ENCODE measurements at regions not wholly inside any gene's neighbourhood (a gene's known extent, or its start where the extent isn't known, plus 50 kb on each side); places are given as distances from the start of the nearest gene placed in this dataset.
"Not testable (repeated sequence)": the region's sequence is repeated elsewhere in the genome, so short reads cannot be mapped to it uniquely, and the experiment has no call there.

DNA sequence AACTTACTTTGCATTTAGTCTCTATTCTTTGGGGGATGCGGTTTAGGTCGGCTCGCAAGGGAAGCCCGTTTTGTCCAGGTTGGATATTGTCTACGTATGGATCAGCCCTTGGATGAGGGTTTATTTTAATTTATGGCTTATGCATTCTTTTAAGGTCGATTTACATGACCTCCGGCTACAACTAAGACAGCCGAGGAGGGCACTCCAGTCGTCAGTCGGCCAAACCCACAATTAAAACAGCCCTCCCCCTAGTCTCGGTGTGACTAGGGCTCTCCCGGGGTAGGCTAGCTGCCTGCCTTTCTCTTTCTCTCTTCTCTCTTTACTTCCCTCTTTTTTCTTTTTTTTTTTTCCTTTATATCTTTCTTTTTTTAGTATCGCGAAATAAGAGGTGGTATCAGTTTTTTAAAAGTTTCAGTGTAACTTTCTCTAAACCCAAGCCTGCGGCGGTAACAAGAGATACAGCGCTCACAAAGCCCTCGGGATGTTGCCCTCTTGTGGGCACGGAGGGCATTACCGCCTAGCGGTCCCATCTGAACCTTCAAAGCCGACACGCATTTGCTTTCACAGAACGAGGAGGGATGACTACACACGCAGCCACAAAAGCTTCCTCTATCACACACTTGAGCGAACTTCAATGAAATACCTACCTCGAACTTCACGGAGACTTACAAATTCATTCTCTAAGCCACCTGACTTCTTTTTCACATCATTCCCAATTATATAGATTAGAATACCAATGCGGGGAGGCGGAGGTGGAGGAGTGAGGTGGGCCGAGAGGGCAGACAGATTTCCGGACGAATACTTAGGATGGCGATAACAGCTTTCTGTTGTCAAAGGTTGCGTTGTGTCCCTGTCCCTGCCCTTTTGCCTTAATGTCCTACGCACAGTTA, 132.3 kb upstream of the C11orf58 start:
- peak; percentile 92 for DNase-seq (ENCODE audit: low read depth)

DNA sequence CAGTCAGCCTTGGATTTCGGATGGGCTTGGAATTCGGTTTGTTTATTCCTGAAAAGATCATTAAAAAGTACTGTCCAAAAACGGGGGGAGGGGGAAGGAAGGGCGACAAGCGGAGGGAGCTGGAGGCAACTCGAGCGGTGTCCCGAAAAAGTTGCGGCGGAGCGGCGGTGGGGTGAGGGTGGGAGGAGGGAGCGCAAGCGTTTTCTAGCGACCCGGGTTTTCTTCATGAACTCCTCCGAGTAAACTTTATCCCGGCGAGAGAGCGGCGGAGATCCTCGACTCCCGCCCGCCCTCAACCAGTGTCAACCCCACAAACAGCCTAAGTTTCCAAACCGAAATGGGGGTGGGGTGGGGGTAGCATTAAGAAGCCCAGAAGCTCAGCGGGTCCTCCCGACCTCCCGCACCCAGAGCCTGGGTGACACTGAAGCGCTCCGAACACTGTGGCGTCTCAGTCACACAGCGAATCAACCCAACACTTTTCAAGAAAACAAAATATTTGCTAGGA, 133.0 kb upstream of the C11orf58 start:
- DNase-seq (ENCODE audit: low read depth), result peak; percentile 33

DNA sequence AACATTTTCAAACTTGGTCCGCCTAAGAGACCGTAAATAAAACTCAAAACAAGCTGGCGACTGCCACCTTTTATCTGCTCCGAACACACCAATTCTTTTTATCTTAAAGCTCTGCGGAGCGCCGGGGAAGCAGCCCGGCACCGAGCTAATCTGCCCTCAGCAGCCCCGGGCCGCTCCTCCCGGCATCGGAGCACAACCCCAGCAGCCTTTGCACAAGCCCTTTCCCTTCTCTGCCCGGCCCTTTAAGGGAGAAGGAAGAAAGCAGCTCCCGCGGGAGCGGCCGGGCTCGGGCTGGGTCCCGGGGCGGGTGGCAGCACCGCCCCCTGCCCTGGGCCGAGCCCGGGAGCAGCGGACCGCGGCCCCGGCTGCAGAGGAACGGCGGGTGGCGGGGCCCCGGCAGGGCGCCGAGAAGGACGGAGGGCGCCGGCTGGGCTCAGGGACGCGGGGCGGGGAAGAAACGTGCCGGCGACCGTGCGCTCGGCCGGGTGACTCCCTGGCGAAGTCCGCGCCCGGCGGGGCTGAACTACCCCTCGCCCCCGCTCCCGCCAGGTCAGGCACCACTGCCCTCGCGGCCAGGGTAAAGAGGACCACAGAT, 133.6 kb upstream of the C11orf58 start:
- DNase-seq (ENCODE audit: low read depth), result peak; percentile 30

DNA sequence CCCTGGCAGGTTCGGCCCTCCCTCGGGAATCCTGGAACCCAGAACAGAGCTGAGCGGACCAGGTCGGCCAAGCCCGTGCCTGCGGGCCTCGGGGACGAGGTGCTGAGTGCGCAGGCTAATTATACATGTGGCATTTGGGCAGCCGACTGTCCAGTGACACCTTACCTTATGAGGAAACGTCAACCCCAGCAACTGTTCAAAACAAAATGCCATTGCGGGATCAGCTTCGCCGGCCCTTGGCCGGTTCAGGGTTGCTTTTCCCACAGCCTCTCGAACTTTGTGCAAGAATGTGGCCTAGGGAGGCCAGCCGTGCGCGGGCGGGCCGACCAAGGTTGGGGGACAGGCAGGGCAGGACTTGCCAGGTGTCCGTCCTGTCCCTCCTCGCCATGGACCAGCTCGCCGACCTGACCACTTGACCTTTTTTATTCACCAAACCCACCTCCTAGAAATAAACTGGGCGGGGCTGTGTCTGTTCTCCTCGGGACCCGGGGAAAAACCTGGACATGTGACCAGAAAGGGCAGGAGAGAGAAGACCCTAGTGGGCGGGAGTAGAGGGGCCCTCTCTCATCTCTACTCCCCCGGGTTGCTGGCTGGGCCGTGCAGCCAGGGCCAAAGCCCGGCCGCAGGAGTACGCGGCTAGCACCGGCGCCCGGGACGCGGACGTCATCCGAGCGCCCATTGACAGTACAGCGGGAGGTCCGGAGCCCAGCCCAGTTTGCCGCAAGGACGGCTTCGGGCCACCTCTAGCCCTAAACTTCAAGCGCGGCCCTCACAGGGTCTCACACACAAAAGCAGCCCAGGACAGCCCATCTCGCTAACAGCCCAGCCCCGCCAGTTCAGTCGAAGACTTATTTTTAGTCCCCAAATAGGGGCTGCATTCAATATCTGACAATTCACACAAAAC, 134.3 kb upstream of the C11orf58 start:
- DNase-seq (ENCODE audit: low read depth), result no peak

DNA sequence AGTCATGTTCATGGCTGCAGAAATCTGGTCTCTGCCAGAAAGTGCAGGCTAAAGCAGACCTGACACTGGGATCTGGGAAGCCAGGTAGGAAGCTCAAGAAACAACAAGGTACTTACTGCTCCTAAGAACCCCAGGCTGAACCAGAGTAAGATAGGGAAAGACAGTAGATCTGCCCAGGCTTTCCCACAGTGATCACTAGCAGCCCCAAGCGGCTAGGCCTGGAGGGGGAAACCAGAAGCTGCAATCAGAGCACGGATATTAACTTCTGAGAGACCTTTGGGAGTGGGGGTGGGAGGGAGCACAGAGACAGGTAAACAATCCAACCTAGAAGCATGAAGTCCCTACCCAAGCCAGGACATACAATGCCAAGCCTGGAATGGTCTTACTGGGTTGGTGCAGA, 135.2 kb upstream of the C11orf58 start:
- no peak for DNase-seq (ENCODE audit: low read depth)

DNA sequence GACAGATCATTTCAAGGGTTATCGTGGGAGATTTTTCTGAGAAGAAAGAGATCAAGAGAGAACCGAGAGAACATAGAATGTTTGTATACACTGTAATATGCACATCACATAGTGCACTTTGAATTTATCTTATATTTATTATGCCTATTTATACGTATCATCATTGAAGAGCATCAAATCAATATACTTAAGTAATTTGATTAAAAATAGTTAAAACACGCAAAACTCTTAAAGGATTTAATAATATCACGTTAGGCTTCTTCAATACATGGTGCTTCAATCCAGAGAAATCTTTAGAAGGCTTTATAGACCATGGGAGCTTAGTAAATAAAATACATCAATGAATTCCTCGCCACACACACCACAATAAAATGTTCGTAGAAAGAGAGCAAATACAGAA, 139.5 kb upstream of the C11orf58 start:
- no peak for DNase-seq (ENCODE audit: low read depth)

DNA sequence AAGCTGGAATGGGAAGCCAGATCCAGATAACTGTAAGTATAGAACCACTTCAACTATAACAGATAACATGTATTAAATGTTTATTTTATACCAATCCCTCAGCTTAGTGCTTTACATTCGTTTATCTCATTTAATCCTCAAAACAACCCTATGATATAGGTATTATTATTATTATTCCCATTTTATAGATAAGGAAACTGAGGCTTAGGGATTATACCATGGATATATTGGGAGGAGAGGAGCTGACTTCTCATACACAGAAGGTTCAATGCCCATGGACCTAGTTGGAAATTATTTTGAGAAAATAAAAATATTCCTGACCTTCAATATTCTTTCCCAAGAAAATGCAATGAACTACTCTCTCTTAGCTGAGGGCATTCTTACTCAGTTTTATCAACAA, 140.4 kb upstream of the C11orf58 start:
- DNase-seq (ENCODE audit: low read depth), result no peak

DNA sequence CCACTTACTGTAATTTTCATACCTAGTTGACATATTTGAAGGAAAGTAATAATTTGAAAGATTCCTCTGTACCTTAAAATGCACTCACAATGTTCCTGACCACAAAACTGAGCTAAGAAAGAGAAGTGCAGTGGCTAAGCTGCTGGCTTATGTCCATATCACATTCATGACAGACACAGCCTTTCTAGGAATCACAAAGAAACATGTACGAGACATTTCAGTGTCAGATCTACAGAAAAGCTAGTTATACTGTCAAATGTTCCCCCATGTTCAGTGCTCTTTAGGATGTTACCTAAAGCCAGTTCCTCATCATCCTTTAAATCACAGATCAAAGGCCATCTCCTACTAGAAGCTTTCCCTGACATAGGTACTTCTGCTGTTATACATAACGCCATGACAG, 142.2 kb upstream of the C11orf58 start:
- DNase-seq (ENCODE audit: low read depth), result no peak

DNA sequence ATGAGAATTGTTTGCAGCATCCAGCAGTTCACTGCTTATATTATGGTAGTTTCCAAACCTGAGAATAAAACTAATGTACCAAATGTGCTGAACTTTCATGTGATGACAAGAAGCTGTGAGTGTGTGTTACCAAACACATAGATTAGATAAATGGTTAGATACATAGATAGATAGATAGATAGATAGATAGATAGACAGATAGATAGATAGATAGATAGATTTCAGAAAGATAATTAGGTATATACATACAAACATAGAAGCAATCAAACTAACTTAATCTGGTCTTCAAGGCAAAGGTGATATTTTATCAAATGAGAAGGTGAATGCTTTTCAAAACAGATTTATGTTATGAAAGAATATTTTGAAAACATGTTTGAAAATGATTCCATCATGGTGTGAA, 147.3 kb upstream of the C11orf58 start:
- no peak for DNase-seq (ENCODE audit: low read depth)

DNA sequence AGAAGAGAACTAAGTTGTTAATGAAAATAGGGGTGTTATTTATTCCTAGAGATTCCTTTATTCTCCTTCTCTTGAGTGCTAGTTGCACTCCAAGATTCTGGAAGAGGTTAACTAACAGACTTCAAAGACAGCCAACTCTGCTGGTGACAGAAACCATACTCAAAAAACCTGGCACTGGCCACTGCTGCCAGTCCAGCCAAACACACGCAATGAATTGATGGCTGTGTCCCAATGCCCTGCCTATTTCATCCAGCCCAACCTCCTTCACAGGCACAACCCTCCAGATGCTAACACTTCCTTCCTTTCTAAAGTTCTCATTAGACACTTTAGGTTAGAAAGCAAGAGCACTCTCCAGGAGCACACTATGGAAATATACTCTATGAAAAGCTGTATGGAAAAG, 150.8 kb upstream of the C11orf58 start:
- no peak for DNase-seq (ENCODE audit: low read depth)

DNA sequence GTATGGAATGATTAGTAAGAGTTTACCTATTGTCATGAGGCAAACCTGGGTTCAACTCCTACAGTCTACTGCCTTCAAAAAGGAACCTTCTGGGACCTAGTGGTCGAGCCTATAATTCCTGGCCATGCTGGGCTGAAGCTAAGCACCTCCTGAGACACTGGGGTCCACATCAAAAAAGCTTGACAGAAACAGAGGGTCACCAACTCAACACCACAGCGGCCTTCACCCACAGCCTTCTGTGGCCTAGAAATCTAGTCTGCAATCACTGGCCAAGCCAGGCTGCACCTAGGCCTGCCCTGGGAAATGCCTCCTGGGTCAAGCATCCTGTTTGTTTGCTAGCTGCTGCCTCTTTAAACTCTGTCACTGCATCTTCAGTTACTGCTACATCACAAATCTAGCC, 153.9 kb upstream of the C11orf58 start:
- no peak for DNase-seq (ENCODE audit: low read depth)

DNA sequence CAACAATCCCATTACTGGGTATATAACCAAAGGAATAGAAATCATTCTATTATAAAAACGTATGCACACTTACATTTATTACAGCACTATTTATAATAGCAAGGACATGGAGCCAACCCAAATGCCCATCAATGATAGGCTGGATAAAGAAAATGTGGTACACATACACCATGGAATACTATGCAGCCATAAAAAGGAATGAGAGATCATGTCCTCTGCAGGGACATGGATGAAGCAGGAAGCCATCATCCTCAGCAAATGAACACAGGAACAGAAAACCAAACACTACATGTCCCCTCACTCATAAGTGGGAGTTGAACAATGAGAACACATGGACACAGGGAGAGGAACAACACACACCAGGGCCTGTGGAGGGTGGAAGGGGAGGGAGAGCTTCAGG, 157.4 kb upstream of the C11orf58 start:
- DNase-seq (ENCODE audit: low read depth), result not testable (repeated sequence)

DNA sequence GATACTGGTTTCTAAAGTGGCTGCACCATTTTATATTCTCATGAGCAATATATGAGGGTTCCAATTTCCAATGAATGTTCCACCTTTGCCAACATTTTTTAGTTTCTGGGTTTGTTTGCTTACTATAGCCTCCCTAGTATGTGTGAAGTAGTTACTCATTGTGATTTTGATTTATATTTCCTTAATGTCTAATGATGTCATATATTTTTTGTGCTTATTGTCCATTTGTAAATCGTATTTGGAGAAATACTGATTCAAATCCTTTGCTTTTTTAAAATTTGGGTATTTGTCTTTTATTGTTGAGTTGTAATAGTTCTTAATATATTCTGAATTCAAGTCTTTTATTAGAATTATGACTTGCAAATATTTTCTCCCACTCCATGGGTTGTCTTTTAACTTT, 161.0 kb upstream of the C11orf58 start:
- no peak for DNase-seq (ENCODE audit: low read depth)

DNA sequence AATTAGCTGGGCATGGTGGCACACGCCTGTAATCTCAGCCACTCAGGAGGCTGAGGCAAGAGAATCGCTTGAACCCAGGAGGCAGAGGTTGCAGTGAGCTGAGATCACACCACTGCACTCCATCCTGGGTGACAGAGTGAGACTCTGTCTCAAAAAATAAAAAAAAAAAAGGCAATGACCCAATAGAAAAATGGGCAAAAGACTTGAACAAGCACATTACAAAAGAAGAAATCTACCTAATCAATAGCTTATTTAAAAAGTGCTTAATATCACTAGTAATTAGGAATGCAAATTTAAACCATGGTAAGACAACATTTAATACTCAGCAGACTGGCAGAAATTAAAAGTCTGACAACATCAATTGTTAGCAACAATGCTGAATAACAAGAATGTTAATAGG, 163.6 kb upstream of the C11orf58 start:
- not testable (repeated sequence) for DNase-seq (ENCODE audit: low read depth)

DNA sequence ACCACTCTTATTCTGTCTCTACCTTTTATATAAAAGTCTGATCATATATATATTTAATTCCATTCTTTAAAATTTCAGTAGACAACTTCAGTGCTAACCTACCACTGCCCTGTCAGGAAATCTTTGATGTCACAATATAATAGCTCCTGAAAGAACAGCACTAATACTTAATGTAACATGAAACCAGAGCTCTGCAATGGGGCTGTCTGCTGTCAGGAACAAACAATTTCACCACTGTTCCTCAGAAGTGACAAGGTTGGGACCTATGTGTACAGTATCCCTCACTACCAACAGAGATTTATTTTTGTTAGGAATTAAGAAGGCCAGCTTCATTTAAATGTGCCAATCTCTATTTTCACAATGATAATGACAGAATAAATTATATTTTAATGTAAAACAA, 165.5 kb upstream of the C11orf58 start:
- no peak for DNase-seq (ENCODE audit: low read depth)

DNA sequence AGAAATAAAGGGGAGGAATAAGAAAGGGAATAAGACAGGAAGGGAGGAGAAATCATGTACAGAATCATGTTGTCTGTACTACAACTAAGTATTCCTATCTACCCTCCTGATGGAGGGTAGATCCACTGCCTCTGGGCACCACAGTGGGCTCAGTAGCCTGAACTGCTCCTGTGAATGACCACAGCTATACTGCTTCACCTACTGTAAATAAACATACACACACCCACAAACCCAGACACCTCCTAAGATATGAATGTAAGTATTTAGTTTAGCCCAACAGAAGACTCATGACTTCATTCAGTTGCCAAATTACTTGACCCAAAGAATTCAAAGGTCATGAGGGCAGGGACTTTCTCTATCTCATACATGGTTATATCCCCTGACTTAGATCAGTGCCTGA, 177.3 kb upstream of the C11orf58 start:
- DNase-seq (ENCODE audit: low read depth), result peak; percentile 20

DNA sequence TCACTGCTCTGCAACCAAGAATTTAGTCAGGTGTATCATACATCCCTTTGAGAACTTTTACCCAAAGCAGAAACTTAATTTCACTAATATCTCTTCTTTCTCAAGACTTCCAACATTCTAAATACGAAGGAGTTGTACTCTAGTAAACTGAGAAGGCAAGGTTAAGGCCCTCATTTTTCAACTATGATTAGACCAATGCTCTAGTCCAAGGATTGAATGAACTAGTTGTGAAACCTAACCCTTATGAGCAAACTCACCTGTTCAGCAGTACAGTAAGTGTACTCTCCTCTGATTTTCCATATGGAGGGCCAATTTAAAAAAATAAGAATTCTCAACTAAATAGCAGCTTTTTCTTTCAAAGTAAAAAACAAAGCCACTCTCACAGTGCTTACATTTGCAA, 180.0 kb upstream of the C11orf58 start:
- no peak for DNase-seq (ENCODE audit: low read depth)

DNA sequence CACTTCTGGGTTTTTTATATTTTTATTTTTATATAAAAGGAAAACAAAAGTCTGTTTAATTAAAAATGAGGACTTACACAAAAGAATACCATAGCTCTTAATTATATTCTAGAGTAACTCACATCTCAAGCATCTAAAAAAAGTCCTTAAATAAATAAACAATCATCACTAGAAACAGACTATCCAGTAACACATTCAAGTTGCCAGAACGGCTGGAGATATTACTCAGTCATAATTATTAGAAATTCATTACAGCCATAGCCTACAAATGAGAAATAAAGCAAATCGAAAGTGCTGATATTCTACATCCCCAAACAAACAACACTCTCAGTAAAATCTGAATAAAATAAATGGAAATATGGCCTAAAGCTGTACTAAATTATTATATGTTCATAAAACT, 182.5 kb upstream of the C11orf58 start:
- no peak for DNase-seq (ENCODE audit: low read depth)

DNA sequence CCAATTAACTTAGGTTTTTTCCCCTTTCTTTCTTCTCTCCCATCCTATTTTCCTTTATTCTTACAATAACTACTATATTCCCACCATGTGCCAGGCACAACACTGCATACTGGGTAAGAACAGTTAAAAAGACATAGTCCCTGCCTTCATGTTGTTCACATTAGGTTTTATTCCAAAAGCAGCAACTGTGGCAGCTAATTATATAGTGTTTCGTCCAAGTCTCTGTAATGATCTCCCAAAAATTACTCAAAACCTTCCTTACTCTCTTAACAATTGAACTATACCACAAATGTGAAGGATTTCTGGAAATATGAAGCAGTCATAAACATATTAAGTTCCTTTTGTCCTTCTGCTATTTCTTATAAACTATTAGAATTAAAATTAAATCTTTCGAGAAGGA, 184.1 kb upstream of the C11orf58 start:
- no peak for DNase-seq (ENCODE audit: low read depth)

DNA sequence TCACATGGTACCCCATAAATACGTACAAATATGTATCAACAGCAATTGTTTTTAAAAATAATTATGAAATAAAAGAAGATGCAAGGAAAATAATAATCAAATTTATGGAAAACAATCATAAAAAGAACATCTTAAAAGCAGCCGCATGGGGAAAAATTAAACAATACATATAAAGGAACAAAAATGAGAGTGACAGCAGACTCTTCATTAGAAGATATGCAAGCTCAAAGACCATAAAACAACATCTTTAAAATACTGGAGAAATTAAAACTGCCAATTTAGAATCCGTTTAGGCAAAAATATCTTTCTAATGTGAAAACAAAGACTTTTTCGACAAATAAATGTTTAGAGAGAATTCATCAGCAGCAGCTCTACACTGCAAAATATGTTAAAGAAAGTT, 190.6 kb upstream of the C11orf58 start:
- DNase-seq (ENCODE audit: low read depth), result no peak

DNA sequence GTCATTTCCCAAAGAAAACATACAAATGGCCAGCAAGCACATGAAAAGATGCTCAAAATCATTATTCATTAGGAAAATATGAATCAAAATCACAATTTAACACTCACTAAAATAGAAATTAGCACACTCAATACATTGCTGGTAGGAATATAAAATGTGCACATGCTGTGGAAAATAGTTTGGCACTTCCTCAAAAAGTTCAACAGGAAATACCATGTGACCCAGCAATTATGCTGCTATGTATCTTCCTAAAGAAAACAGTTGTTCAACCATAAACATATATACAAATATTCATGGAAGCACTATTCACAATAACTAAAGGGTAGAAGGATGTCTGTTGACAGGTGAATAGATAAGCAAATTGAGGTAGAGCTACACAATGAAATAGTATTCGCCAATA, 187.3 kb upstream of the SOX6 start:
- DNase-seq (ENCODE audit: low read depth), result no peak

DNA sequence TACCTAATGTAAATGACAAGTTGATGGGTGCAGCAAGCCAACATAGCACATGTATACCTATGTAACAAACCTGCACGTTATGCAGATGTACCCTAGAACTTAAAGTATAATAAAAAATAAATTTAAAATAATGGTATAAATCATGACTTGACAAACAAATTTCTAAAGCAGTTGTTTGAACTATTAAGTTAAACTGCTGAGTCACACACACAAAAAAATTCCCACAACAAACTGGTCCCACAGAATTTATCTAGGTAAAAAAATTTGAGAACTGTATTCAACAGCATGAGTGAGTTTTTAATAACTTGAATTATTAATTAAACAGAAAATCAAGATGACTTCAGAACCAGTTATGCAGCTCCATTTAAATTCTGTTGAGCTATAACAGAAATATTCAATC, 186.0 kb upstream of the SOX6 start:
- DNase-seq (ENCODE audit: low read depth), result no peak

DNA sequence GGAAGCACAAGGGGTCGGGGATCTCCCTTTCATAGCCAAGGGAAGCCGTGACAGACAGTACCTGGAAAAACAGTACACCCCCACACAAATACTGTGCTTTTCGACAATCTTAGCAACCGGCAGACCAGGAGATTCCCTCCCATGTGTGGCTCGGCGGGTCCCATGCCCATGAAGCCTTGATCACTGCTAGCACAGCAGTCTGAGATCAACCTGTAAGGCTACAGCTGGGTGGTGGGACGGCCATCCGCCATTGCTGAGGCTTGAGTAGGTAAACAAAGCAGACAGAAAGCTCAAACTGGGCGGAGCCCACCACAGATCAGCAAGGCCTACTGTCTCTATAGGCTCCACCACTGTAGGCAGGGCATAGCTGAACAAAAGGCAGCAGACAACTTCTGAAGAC, 180.2 kb upstream of the SOX6 start:
- DNase-seq (ENCODE audit: low read depth), result no peak

Measured in HS-27A (cell line).